ENCODE measurements at regions not wholly inside any gene's neighbourhood (a gene's known extent, or its start where the extent isn't known, plus 50 kb on each side); places are given as distances from the start of the nearest gene placed in this dataset.

DNA sequence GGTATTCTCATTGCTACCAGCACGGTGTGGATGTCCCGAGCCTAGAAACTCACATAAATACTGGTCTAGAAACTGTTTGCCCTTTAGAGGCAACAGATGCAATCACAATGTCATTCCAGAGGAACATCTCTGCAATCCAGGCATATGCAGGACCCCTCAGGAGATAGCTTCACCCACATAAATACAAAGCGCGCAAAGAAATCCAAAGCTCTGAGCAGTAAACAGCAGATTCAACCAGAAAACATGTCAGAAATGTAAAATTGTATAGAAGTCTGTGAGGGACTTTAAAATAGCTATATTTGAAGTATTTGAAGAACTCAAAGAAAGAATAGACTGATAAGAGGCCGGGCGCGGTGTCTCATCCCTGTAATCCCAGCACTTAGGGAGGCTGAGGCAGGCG lies 291.7 kb downstream of the FAM43A start:
- no peak for DNase-seq

DNA sequence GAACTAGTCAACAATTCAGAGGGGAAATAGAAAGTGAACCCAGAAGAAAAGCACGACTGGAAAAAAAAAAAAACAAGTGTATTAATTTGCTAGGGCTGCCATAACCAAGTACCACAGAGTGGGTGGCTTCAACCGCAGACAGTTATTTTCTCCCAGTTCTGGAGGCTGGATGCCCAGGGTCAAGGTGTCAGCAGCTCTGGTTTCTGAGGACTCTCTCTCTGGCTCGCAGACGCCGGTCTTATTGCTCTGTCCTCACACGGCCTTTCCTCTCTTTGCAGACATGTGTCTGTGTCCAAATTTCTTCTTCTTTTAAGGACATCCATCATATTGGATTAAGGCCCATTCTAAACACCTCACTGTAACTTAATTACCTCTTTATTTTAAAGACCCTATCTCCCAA lies 291.8 kb downstream of the XXYLT1 start:
- DNase-seq = no peak

DNA sequence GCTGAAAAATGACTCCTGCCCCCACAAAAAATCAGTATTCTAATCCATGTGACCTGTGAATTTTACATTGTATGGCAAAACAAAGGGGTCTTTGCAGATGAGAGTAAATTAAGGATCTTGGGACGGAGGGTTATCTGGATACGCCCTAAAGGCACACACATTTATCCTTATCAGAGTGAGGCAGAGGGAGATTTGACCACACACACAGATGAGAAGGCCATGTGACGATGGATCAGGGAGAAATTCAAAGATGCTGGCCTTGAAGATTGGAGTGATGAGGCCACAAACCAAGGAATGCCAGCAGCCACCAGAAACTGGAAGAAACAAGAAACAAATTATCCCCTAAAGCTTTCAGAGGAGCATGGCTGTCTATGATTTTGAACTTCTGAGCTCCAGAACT lies 288.5 kb downstream of the XXYLT1 start:
- no peak for DNase-seq

DNA sequence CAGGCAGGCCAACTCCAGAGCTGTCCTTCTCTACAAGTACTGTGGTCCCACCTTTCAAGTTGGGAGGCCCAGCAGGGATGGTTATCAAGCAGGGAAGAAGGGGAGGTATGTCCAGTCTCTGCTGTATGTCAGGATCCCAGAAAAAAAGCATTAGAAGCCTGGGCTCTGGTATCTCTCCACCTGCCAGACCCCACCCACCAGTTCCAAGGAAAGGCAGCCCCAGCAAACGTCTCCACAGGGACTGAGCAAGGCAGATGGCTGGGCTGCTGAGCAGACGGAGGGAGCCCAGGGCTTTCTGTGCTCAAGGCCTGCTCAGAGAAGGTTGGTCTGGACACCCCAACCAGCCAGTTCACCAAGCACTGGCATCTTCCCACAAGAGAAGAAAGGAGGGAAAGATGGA lies 287.8 kb downstream of the XXYLT1 start:
- no peak for DNase-seq

DNA sequence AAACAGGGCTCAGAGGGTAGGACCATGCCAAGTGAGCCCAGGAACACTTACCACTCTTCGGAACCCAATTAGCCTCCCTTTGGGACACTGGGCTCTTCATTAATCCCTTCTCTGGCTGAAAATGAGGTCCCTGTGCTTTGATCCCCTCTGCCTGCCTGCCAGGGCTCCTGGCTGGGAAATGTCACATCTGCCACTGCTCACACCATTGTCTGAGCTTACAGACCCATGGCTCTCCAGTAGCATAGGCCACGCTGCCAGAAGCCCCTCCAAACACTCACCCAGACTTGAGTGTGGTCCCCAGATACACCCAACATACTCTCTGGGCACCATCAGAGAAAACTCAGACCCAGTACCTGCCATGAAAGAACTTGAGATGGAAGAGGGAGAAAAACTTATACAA lies 287.3 kb downstream of the XXYLT1 start:
- no peak for DNase-seq

DNA sequence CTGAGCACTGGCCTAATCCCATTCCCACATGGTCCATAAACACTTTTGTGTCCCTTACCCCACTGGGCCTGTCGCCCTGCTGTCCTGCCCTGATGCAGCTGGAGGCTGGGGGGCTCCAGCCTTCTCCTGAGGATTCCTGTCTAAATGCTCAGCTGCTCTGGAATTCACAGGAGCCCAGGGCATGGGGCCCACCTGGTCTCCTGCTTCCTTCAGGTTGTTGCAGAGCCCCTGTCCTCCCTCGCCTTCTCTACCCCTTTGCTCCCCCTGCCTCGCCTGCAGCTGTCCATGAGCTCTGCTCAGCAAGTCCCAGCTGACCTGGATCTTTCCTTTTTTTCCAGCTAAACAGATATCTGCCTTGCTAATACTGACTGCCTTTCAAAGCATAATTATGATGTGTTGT lies 286.9 kb downstream of the XXYLT1 start:
- DNase-seq = no peak

DNA sequence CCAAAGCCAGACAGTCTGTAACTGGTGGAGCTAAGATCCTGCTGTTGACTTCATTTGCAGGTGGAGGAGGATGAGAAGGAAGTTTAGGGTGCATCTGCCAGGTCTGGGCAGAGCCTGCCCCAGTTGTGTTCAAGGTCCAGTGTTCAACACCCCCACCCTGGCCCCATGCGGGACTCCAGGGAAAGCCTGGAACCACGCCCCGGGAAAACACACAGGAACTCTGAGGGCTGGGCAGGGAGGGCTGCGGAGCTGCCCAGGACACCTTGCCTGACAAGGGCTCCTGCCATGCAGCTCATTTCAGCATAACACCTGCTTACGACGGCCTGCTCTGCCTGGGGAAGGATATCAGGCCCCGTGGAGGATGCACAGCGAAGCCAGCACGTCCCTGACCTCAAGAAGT lies 286.3 kb downstream of the XXYLT1 start:
- no peak for DNase-seq

DNA sequence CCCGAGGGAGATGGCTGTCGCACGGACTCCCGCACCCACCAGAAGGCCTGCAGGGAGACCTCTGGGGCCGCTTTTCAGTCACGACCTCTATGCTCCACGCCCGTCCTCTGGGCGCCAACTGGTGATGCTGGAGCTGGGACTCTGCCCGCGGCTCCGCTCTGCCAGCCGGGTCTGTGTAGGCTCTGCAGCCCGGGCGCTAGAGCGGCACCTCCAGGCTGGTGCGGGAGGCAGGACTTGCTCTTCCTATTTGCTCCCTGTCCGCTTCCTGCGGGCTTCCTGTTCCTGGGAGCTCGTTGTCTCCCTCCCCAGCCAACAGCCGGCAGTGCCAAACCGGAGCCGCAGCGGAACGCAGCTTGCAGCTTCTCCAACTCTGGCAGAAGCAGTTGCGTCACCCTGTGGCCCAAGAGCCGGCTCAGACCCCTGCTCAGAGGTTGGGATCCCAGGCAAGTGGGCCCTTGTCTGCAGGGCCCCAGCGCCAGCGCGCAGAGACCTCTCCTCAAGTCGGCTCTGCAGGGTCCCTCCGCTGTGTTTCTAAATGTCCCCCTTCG lies 285.9 kb downstream of the XXYLT1 start:
- no peak for DNase-seq

DNA sequence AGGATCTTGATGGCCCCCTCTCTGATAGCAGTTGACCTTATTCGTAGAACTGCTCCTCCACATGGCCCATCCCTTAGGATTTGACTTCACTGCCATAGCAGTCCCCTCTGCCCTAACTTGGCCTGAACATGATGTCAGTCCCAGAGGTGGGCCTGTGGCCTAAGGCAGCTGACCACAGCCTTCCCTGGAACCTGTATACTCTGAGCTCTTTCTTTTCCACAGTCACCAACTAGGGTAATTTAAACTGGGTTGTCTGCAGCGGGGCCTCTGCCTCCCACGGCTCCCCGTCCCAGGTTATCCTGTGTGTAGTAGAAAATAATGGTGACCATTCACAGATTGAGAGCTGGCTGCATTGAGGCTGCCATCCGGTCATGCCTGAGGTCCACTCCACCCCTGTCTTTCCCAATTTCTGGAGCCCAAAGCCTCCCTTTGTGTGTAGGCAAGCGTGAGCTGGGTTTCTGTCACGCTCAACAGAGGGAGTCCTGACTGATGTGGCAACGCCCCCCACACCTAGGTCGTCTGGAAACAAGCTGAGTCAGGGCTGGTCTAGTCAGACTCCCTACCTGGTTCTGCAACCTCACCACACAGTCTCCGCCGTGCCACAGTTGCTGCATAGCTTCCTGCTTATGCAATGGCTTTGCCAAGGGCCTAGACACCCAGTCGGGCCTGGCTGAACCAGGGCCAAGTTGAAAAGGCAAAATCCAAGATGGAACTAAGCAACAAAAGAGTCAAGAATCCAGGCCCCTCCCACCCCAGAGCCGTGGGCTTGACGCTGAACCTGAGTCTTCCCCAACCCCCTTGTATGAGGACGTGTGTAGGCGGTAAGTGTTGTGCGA lies 284.5 kb downstream of the XXYLT1 start:
- DNase-seq = no peak

DNA sequence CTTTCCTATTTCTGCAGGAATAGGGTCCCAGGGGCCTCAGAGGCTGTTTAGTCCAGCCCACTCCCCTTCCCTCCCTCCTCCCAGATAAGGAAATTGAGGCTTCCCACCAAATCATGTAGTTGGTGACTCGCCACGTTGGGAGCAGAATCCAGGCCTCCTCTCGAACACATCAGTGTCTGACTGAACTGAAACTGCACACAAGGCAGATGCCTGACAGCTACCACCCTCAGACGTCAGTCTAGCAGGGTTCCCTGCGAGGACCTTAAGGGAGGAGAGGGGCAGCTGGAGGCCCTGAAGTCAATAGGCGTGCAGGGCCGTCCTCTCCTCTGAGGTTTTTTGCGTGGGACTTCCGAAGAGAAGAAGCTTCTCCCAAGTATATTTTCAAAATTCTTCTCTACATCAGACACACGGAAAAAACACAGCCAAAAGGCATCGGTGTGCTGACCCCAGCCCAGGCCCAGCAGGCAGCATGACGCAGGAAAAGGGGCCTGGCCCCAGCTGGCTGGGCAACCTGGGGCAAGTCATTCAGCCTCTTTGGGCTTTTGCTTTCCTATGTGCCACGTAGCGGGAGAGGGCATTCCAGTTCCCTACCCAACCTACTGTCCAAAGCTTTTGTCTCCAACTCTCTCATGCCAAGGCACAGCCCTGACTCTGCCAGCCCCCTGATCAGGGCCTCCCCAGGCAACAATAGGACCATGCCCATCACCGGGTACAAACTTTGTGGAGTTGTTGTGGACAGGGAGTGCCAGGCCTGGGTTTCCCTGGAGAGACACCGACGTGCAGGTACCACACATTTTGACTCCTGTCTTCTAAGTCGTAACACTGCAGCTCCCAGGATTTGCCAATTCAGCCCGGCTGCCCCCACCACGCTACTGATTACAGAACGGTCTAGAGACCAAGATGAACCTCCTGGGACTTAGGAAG lies 283.1 kb downstream of the XXYLT1 start:
- no peak for DNase-seq

DNA sequence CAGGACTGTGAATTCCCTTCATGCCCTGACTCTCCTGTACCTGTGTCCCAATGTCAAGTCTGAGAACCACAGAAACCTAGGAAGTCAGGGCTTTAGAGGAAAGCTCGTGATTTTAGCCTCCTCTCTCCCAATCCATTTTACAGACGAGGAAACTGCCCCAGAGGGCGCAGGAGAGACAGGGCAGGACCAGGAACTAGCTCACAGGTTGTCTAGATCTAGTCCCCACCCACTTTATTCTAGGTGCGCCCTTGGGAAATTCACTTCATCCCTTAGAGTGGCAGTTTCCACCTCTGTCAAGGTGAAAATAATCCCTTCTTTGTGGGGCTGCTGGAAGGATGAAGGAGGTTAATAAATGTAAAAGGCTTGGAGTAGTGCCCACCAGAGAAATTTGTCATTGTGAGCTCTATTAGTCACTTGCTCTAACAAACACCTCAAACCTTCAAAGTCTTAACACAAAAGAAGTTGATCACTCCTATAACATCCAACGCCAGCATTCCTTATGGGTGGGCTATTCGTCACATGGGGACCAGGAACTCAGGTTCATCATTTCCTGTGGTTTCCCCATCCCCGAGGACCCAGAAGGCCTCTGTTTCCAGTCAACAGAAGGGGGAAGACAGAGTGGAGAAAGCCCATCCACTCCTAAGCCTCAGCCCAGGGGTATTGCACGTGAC lies 282.3 kb downstream of the XXYLT1 start:
- DNase-seq = no peak

DNA sequence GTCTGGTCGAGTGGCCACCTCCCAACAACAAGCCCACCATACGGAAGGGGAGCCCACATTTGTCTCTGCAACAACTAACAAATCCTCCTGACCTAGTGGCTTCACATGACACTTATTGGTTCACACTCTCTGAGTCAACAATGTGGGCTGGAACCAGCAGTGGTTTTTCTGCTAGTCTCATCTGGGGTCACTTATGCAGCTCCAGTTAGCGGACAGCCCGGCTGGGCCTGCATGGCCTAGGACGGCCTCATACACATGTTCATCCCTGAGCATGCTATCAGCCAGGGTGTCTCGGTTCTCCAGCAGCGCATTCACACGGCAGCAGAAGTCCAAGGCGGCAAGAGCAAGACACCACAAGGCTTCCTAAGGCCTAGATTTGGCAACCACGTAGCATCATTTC lies 281.7 kb downstream of the XXYLT1 start:
- DNase-seq = no peak

DNA sequence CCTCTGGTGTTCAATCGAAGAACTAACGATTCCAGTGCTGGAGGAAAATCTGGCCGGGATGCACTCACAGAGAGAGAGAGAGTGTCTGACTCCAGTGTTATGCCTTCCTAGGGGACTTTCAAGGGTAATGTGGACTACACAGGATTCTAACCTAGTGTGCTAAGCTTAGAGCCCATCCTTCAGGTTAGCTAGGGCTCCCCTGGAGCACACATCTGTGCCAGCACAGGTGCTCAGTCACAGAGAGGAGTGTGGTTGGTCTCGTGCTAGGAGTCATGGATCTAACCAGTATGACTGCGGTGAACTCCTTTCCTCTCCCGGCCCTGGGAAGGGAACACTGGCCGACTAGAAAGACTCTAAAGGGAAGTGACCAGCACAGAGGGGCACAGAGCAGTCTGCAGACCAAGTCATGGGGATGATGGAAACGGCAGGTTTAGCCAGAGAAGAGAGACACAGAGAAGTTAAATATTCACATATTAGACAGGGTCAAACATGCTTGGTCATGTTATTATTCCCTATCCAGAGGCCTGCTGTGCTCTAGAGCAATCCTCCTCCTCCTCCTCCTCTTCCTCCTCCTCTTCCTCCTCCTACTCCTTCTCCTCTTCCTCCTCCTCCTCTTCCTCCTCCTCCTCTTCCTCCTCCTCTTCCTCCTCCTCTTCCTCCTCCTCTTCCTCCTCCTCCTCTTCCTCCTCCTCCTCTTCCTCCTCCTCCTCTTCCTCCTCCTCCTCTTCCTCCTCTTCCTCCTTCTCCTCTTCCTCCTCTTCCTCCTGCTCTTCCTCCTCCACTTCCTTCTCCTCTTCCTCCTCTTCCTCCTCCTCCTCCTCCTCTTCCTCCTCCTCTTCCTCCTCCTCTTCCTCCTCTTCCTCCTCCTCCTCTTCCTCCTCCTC lies 280.3 kb downstream of the XXYLT1 start:
- DNase-seq = no peak

DNA sequence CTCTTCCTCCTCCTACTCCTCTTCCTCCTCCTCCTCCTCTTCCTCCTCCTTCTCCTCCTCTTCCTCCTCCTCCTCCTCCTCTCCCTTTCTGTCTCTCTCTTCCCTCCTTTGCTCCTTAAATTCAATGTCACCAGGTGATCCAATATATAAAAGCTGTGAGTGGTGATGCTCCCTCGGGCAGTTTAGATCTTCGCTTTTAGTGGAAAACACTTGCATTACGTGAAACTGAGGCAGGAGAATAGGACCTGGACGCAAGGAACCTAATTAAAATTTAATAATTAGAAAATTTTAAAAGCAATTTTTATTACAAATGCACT lies 279.7 kb downstream of the XXYLT1 start:
- no peak for DNase-seq

DNA sequence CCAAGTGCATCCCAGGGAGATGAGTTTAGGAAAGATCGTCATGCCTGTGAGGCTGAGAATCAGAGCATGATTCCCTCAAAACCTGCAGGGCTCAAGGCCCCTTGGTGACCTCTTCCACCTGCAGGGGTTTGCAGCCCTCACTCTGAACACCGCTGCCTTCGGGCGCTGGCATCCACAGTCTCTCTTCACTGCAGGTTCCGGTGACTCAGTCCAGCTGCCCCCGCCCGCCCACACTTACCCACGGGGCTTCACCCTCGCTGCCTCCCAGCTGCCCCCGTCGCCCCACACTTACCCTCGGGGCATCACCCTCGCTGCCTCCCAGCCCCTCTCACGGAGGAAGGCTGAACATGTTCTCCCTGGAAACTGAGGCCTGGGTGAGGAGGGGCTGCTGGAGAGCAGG lies 277.1 kb downstream of the XXYLT1 start:
- no peak for DNase-seq

DNA sequence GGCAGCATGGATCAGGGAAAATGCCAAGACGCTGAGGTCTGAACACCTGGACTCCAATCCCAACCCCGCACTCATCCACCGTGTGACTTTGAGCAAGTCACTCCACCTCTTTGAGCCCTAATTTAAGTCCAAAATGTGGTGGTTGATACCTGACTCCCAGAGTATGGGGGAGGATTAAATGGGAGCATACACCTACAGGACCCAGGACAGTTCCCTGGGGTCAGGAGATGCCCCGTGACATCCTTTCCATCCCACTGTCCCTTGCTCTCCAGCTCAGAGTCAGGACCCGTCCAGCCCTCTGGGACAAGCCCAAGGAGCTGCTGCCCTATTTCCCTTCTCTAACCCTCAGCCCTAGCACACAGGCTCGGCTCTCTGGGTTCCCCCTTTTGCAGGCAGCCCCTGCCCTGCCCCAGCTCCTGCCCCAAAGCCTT lies 276.4 kb downstream of the XXYLT1 start:
- no peak for DNase-seq

DNA sequence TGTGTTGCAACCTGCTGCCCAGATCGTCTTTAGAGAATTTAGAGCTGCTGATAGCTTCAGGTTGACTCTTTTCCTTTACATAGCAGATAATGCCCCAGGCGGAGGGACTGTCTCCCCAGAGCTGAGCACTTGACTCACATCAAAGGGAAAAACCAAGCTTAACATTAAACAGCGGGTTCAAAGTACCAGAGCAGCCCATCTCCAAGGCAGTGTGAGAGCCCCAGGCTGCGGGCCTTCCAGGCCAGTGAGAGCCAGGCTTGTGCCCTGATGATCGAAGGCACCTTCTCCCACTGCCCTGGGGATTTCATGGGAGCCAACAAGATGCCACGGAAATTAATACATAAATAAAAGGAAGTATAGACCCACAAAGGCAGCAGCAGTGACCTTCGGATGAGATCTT lies 275.6 kb downstream of the XXYLT1 start:
- DNase-seq = no peak

DNA sequence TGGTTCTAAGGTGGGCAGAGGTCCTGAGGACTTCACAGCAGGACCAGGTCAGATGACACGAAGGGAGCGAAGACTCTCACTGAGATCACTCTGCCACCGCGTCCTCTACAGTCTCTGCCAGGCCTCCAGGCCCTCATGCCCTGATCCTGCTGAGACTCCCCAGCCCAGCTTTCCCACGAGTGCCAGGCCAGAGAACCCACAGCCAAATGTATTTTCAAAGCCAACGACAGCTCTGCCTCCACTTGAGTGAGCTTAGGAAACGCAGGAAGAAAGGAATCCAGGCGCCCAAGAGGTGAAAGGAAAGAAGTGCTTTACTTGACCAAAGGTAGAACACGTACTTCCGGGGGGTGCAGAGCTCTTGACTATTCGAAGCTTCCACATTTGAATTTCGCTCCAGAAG lies 275.0 kb downstream of the XXYLT1 start:
- DNase-seq = no peak

DNA sequence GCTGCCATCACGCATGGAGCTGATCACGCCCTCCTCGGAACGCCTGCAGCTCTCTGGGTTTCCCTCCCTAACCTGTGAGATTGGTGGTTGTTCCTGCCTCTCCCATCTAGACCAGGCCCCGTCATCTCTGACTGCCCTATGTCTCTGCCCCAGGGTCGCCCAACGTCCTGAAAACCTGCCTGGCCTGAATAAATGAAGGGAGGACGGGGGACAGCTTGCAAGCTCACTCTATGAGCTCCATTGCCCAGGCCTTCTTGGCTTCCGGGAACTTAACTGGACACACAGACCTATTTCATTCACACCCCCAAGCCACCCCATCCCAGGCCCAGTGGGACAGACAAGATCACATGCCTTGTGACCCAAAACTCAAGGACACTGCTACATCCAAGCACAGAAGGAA lies 274.2 kb downstream of the XXYLT1 start:
- DNase-seq = no peak

DNA sequence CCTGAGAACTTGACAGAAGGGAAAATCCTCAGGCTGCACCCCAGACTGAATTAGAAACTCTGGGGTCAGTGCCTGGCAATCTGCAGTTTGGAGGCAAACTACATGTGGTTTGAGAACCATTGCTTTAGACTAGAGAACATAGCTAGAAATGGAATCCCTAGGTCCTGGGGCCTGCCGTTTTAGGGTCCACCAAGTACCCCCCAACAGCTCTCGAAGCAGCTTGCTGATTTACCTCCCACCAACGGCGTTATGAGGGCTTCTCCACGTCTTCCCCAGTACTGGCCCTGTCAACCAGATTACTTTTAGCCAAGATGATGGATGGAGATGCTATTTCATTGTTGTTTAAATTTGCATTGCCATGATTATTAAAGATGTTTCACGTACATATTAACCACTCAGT lies 272.5 kb downstream of the XXYLT1 start:
- DNase-seq = no peak

DNA sequence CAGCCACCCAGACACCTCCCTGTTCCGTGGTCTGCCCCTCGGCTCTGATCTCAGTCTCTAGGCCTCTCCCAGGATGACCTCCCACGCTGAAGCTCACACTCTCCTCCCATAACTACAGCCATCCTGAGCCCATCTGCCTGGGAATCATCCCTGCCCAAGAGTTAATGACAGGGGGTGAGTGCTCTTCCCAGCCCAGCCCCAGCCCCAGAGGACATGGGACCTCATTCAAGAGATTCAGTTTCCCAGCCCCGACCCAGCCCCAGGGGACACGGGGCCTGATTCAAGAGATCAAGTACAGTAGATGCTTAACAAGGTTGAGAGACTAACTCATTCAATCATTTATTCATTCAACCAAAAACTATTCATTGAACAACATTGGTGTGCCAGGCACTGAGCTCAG lies 272.0 kb downstream of the XXYLT1 start:
- no peak for DNase-seq

DNA sequence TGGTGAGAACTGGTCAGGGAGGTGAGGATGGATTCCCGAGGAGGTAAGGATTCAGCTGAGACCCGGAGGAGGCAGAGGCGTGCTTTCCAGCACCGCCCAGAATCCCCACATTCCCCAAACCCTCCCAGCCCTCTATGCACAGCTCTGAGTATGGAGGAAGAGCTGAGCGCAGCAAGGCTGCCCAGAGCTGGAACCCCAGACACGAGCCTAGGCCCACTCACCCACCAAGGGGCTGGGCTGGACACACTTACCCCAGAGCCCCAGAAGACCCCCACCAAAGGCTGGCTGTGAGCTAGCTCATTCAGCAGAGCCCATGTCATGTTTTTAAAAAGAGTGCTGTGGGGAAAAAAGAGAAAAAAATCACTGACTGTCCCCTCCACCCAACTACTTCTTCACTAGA lies 271.5 kb downstream of the XXYLT1 start:
- DNase-seq = no peak

All from activated CD4-positive, alpha-beta T cell treated with anti-CD3 and anti-CD28 coated beads for 4 hours (primary cell).